ENCODE measurements at regions not wholly inside any gene's neighbourhood (a gene's known extent, or its start where the extent isn't known, plus 50 kb on each side); places are given as distances from the start of the nearest gene placed in this dataset.

- DNase-seq (ENCODE audit: low spot score), result no peak
These were observed 517.1 kb upstream of the CCDC54 start for GRCh38 chr3:106860182-106860581.

DNA sequence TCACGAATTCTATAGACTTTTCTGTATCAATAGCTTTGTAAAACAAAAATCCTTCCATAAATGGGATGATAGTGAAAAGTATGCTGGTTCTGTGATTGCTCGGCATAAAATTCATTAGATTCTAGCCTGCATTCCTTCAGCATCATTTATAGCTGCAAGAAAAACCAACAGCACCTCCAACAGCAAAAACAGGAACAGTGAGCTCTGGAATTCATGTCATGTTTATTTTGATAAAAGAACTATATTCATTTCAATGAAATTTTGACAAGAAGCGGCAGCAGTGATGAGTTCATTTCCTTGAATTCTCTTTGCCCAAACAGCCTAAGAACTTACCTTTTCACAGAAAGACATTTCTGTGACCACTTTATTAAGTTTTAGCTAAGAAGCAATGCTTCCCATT lies 515.2 kb upstream of the CCDC54 start:
- no peak for DNase-seq (ENCODE audit: low spot score)

DNA sequence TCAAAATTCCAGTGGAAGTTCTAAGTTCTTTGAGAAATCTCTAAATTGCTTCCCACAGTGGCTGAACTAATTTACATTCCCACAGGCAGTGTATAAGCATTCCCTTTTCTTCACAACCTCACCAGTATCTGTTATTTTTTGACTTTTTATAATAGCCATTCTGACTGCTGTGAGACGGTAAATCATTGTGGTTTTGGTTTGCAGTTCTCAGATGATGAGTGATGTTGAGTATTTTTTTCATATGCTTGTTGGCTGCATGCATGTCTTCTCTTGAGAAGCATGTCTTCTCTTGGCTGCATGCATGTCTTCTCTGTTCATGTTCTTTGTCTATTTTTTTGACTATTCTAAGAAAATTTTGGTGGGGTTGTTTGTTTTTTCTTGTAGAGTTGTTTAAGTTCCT lies 499.6 kb upstream of the CCDC54 start:
- DNase-seq (ENCODE audit: low spot score), result no peak

GRCh38 chr3:106880206-106880605 lies 497.0 kb upstream of the CCDC54 start:
- DNase-seq (ENCODE audit: low spot score), result no peak

DNA sequence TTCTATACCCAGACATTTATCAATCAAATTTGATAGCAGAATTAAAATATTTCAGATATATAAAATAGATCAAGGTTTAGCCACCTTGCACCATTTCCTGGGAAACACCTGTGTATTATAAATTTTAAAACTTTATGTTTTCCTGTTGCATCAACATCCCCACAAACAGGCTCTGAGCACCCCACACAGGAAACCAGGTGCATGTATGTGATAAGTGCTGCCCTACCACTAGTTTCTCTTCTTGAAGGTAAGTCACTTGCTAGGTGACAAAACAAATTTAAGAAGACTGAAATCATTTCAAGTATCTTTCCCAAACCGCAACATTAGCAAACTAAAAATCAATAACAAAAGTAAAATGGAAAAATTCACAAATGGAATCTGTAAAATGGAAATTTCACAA lies 496.1 kb upstream of the CCDC54 start:
- DNase-seq (ENCODE audit: low spot score), result no peak

- no peak for DNase-seq (ENCODE audit: low spot score)
These were observed 494.9 kb upstream of the CCDC54 start for GRCh38 chr3:106882297-106882696.

- DNase-seq (ENCODE audit: low spot score), result no peak
These were observed 471.2 kb upstream of the CCDC54 start for GRCh38 chr3:106906074-106906473.

DNA sequence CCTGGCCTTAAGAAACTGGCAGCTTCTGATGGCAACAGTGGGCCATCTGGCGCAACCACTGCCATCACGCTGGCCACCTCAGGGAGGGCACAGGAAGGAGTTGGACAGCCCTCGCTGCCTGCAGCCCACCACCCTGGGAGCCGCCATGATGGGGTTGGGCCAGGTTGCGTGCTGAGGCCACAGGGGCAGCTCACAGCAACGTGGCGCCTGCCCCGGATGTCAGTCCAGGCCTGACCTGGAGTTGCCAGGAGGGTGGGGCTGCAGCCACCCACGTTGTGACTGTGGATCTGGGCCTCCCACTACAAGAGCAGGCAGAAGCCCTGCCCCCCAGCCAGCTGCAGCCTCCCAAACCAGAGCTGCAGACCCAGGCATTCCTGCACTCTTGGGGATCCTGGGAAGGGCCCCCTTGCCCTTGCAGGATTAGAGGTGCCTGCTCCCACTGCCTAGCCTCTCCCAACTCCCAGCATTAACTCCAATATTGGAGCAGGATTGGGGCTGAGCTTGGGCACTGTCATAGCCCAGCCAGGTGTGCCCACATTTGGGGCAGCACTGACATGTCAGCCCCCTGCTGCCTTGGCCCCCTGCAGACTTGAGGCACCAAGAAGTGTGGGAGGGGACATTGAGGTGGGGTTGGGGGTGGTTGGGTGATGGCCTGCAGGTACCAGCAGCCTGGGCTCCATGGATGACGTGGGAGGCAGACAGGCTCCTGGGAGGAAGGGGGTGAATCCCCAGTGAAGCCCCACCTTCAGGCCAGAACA lies 468.9 kb upstream of the CCDC54 start:
- no peak for DNase-seq (ENCODE audit: low spot score)

DNA sequence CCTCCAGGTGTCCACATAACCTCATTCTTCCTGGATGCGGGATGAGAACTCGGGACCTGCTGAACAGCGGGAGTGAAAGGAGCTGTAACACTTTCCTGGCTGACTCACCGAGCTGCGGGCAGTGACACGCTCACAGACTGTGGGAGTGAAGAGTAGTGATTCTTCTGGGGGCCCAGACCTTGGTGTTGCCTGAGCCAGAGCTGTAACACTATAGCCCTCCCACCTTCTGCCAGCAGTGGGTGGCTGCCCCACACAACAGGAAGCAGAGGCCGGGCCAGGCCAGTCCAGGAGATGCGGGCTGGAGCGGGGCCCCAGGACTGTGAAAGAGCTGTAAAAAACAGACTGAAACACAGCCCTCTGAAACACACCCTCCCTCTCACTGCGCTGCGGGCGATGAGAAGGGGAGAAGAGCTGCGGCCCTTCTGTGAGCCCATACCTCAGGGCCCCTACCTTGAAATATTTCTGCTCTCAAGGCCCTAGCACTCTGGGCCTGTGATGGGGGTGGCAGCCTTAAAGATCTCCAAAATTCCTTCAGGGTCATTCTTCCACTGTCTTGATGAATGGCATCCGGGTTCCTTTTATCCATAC lies 464.0 kb upstream of the CCDC54 start:
- no peak for DNase-seq (ENCODE audit: low spot score)

DNA sequence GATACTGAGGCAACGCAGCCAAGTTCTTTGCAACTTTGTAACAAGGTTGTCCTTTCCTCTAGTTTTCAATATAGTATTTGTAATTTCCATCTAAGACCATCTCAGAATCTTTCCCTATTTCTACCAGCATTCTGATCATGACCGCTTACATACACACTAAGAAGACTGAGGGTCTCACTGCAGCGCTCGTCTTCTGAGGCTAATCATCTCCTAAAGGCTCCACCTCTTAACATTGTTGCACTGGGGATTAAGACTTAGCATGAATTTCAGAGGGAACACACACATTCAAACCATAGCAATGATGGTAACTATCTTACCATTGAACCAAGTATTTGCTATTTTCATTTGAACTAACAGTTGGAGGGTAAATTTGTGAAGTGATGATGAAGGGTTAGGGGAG lies 463.3 kb upstream of the CCDC54 start:
- DNase-seq (ENCODE audit: low spot score), result no peak

- no peak for DNase-seq (ENCODE audit: low spot score)
These were observed 456.6 kb upstream of the CCDC54 start for GRCh38 chr3:106920609-106921008.

DNA sequence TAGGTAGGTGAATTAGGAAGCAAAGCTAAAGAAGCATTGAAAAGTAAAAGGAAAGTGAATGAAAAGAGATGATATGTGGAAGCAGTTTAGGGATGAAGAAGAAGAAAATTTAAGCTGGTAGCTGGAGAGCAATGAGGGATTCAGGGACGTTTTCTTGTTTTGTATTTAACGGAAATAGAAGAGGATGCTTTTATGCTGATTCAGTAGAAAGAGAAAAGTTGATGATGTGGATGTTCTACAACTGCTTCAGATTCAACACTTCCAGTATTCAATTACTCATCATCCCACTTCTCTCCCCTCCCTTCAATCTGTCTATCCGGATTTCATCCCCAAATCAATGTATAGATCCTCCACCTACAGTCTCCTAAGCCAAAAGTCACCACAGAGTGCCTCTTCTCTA lies 448.2 kb upstream of the CCDC54 start:
- no peak for DNase-seq (ENCODE audit: low spot score)

- DNase-seq (ENCODE audit: low spot score), result no peak
These were observed 447.2 kb upstream of the CCDC54 start for GRCh38 chr3:106930086-106930485.

DNA sequence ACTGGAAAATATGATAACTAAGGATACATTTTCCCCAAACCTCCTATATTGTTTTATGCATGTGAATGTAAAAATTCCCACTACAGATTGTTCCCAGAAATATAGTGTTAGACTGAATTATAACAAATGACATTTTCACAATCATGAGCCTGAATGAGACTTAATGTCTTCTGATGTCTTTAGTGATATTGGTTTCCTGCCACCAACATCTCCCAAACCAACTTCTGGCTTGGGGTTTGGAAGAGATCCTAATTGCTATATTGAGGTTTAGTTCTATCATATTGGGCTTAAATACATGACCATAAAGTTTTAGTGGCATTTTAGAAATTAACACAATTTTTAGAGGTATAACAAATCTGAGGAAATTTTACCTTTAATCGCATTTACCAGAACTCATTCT lies 445.3 kb upstream of the CCDC54 start:
- no peak for DNase-seq (ENCODE audit: low spot score)

DNA sequence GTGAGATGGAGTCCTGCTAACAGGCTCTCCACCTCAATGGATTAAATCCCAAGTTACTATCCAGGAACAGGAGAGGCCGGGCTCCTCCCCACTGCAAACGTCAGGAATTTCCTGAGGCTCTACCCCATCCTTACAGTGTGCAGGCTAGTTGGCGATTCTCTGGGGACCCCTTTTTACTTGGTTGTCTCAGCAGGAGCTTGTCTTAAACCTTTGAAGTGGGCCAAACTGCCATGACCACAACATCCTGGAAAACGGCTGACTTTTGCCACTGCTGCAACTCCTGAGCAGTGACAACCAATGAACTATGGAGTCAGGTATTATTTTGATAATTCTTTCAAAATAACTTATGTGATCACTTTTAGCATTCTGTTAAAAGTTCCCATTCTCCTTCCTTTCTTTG lies 440.9 kb upstream of the CCDC54 start:
- no peak for DNase-seq (ENCODE audit: low spot score)

- no peak for DNase-seq (ENCODE audit: low spot score)
These were observed 435.2 kb upstream of the CCDC54 start for GRCh38 chr3:106942051-106942450.

DNA sequence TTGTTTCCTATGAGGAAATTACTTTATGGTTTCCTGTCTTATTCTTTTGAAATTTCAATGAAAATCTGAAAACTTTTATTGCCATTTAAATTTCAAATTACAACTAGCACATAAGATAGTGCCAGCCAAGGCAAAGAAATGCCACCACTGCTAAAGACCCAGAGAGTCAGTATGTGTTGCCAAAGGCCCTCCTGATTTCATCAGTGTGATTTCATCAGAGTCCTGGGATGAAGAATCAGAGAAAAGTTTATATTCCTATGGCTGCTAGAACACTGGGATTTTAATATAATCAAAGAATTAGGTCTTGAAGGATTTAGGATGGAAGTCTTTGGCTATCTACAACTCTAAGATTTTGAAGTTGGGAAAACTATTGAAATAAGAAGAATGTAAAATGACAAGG lies 434.2 kb upstream of the CCDC54 start:
- no peak for DNase-seq (ENCODE audit: low spot score)

GRCh38 chr3:106945435-106945834 lies 431.8 kb upstream of the CCDC54 start:
- DNase-seq (ENCODE audit: low spot score), result no peak

DNA sequence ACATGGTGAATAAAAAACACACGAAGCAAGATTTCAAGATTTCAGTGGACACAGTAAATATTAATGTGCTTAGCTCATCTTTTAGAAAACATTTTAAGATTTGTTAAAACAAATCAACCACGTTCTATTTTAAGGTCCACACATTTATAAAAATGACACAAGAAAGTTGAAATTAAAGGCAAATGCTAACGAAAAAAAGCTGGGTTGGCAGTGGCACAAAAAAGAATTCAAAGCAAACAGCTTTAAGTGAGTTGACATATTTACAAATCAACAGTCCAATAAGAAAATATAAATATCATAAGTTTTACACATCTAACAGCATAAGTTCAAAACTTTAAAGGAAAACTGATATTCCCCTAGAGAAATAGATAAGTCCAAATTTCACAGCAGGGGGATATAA lies 430.4 kb upstream of the CCDC54 start:
- DNase-seq (ENCODE audit: low spot score), result no peak

GRCh38 chr3:106957029-106957428 lies 420.2 kb upstream of the CCDC54 start:
- no peak for DNase-seq (ENCODE audit: low spot score)

- no peak for DNase-seq (ENCODE audit: low spot score)
These were observed 414.2 kb upstream of the CCDC54 start for GRCh38 chr3:106962993-106963392.

- no peak for DNase-seq (ENCODE audit: low spot score)
These were observed 413.8 kb upstream of the CCDC54 start for GRCh38 chr3:106963442-106963841.

DNA sequence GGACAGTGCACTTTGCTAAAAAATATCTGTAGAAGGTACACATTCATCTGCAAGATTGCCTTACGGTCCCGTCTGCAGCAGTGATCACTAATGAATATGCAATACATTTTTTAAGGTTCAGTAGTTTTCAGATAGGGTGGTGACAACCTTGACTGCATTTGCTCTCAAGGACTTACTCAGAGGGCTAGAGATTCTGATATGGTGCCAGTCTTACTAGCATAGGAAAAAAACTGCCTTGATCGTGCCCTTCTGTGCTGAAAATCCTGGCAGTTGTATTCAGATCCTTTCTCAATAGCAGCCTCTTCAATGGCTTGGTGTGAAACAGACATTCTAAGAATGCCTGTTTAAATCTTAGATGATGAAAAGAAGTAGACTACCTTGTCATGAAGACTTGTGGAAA lies 411.9 kb upstream of the CCDC54 start:
- no peak for DNase-seq (ENCODE audit: low spot score)

DNA sequence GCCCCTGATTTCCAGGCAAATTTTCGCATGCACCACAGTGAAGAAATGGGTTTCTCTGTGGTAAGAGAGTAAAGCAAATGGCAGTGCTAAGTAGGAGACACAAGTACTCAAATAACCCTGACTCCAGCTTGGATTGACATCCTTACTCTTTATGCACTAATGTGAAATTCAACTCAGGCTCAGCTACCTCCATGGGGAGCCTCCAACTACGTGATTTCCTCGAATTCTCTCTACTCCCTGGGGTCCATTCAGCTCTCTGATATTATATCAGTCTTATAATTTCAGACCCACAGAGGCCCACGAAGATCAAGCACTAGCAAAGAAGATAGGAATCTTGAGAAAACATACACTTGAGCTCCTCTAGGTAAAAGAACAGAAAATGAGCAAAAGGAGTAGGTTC lies 407.6 kb upstream of the CCDC54 start:
- DNase-seq (ENCODE audit: low spot score), result no peak
